HG03159 (cell line): ENCODE measurements at regions not wholly inside any gene's neighbourhood (a gene's known extent, or its start where the extent isn't known, plus 50 kb on each side); places are given as distances from the start of the nearest gene placed in this dataset.

ENCODE experiments used
- ATAC-seq: cut with Tn5 transposase; IDR thresholded peaks from one replicate; pipeline ENCODE4 v1.9.1; 2021; ENCODE audit warnings: mild to moderate bottlenecking, moderate library complexity; ENCODE audit not compliant: unreplicated experiment

DNA sequence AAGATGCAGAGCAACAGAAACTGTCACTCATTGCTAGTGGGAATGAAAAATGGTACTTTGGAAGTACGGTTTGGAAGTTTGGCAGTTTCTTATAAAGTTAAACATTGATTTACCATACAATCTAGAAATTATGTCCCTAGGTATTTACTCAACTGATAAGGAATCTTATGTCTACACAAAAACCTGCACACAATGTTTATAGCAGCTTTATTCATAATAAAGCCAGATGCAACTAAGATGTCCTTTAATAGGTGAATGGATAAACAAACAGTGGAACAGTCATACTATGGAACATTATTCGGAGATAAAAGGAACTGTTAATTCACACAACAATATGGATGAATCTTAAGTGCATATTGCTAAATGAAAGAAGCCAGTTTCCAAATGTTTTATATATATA lies 96.2 kb upstream of the SIRPA start:
- ATAC-seq = no peak

DNA sequence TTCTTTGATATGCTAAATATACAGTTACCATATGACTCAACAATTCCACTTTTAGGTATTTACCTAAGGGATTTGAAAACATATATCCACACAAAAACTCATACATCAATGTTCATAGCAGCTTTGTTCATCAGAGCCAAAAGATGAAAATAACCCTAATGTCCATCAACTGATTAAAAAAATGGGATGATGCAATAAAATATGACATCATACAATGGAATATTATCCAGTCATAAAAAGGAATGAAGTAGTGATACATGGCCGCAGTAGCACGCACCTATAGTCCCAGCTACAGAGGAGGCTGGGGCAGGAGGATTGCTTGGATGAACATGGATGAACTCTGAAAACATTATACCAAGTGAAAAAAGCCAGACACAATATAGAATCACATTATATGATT lies 101.4 kb upstream of the SIRPA start:
- no peak for ATAC-seq

DNA sequence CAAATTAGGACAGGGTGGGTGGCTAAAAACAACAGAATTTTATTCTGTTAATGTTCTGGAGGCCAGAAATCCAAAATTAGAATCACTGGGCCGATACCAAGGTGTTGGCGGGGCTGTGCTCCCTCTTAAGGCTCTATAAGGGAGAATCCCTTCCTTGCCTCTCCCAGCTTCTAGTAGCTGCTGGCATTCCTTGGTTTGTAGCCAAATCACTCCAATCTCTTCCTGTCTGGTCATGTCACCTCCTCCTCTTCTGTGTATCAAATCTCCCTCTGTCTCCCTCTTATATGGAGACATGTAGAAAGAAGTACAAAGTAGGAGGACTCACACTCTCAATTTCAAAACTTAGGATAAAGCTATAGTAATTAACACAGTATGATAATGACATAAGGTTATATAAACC lies 102.9 kb upstream of the SIRPA start:
- no peak for ATAC-seq

DNA sequence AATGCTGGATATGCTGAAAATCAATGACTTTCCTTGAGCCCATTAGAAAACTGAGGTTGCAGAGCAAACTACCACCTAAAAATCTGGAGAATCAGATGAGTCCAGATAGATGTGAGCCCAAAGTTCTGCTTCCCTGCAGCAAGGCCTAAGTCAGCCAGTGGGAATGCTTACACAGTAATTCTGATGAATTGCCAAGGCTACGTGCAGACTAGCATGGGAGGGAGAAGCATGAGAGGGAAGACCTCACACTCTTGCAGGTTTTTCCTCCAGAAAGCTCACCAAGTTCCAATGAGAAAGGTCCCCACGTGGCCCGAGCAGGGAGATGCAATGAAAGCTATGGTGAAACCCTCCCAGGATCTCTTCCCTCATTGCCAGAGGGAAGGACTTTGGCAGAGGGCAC lies 104.8 kb upstream of the SIRPA start:
- ATAC-seq = no peak

DNA sequence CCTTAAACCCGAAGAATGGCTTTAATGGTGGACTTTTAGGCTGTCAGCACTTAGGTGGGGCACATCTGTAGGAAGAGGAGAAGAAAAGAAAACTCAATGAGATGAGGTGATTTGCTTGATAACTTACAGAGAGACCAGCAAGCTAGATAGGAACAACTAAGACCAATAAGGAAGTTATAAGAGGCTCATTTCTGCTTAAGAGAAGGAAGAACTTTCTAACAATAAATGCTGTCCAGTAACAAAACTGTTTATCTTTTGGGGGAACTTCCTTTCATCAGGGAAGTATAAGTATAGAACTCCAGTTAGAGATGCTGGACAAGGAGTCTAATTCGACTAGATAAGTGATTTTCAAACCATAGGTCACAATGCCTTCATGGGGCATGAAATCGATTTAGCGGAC lies 107.2 kb upstream of the SIRPA start:
- no peak for ATAC-seq

DNA sequence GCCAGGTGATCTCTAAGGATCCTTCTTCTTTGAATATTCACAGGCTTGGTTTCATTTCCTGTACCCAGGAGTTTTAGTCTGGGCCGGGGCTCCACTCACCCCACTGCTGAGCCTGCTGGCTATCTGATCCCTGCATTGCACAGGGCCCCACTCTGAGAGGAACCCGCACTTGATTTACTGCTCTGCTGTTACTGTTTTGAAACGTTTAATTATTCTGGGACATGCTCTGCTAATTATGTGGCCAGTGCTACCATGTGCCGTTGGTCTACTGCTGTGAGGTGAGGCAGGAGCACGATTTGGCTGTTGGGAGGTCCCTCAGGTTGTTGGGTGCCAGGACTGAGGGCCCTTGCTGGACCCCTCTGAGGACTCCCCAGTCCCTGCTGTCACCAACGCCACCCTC lies 108.7 kb upstream of the SIRPA start:
- ATAC-seq = no peak

- no peak for ATAC-seq
Measured at GRCh38 chr20:1784586-1784985, 110.6 kb upstream of the SIRPA start.

DNA sequence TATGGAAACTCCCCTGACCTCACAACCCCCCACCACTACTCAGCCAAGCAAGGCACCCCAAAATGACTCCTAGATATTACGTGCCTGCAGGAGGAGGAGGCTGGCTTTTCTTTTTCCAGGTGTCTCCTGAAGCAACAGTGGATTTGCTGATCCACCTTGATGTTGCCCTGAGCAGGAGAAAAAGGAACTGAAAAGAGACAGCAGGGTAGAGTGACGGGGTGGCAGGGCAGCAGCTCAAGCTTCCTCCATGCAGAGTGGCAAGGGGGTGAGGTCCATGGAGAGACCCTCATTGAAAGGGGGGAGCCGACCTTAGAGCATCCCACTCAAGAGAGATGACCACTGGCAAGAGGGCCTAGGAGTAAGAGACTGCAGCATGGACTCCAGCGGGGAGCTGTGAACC lies 112.0 kb upstream of the SIRPA start:
- ATAC-seq = no peak

DNA sequence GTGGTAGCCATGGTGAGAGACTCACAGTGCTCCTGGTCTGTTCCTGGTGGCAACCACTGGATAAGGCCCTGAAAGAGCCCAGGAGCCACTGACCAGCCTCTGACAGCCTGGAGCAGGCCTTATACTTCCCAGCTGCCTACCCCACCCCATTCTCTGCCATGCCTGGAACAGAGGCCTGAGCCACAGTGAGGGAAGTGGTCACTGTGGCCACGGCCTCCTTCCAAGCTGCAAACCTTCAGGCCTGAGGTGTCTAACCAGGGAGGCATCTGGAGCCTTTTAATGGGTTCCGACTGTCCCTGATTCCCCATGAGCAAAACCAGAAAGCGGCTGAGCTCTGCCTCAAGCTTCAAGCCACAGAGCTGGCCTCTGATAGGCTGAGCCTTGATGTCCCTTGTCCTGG lies 113.0 kb upstream of the SIRPA start:
- no peak for ATAC-seq

DNA sequence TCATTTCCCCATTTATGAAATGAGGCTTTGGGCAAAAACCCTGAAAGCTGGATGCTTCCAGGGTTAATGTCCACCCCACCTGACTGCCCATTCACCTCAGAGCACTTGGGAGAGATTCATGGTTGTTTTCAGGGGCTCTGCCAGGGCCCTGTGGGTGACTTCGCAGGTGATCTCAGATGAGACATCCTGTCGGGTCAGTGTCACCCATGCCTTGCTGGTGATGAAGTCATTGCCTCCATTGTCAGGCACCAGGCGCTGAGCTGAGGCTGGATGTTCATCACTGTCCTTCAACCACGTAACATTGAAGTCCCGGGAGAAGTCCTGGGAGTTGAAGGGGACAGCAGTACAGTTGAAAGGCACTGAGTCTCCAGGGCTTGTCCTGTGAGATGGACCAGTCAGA lies 115.6 kb upstream of the SIRPA start:
- ATAC-seq = no peak

- no peak for ATAC-seq
Measured at GRCh38 chr20:1778338-1778737, 116.9 kb upstream of the SIRPA start.

- ATAC-seq = no peak
Measured at GRCh38 chr20:1777476-1777820, 117.8 kb upstream of the SIRPA start.

DNA sequence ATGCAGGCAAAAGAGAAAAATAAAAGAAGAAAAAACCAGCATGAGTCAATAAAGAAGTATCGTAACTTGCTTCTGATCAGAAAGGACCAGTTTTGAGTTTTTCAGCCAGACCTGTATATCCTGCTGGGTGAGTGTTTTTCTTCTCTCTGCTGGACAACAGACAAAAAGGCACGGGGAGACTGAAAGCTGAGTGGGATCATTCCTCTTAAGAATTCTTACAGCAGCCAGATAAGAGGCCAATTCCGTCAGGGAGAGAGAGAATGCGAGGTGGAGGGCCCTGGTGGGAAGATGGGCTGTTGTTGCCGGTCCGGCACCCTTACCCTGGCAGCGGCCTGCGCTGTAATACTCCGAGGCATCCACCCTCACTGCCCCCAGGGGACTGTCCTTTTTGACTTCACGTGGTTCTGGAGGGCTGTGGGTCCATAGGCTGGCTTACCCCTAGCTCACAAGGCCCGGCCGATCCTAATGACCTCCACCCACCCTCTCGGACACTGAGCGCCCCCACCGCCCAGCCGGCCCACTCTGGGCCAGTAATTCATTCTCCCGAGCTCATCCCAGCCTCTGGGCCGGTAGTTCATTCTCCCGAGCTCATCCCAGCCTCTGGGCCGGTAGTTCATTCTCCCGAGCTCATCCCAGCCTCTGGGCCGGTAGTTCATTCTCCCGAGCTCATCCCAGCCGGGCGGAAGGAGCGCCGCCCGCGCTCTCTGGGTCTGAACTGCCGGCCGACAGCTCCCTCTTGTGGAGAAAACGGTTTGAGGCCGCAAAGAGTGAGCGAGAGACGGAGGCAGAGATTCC lies 118.3 kb upstream of the SIRPA start:
- peak; percentile 67 for ATAC-seq

GRCh38 chr20:1775117-1775516 lies 117.5 kb upstream of the SIRPG start:
- ATAC-seq = no peak

DNA sequence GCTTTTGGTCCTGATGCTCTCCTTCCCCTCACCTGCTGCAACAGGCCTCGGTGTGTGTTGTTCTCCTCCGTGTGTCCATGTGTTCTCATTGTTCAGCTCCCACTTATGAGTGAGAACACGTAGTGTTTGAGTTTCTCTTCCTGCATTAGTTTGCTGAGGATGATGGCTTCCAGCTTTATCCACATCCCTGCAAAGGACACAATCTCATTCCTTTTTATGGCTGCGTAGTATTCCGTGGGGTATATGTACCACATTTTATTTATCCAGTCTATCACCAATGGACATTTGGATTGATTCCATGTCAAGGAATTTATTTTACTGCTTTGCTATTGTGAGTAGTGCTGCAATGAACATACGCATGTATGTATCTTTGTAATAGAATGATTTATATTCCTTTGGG lies 116.9 kb upstream of the SIRPG start:
- ATAC-seq = no peak

DNA sequence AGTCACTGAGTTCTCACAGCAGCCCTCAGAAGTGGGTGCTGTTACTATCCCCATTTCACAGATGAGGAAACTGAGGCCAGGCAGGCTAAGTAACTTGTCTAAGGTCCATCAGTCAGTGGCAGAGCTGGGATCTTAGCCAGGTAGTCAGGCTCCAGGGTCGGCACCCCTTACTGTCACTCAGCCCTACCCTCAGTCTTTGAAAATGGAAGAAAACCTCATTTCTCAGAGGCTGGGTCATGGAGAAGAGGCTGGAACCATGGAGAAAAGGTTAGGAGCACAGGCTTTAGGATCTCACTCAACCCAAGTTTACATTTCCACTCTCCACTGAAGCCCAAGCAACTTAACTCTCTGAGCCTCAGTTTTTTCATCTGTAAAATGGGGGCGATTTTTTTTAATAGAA lies 116.2 kb upstream of the SIRPG start:
- ATAC-seq = no peak

- no peak for ATAC-seq
Measured at GRCh38 chr20:1769491-1769890, 111.9 kb upstream of the SIRPG start.

DNA sequence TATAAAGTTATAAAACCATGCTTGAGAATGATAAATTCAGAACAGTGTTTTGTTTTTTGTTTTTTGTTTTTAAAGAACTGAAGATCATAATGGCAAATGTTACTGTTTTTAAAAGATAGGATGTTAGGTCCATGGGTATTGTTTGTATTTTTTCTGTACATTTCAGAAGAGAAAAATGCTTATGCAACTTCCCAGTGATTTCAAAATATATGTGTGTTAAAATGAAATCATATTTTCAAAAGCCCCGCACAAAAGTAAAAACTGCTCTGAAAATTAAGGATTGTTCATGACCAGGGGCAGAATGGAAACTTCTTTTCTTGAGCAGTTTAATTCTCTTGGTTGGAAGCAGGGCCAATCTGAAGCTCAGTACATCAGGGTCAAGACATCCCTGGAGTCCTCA lies 109.2 kb upstream of the SIRPG start:
- ATAC-seq = no peak

GRCh38 chr20:1764136-1765033 lies 106.8 kb upstream of the SIRPG start:
- peak; percentile 76 for ATAC-seq

GRCh38 chr20:1761598-1761997 lies 104.0 kb upstream of the SIRPG start:
- no peak for ATAC-seq

DNA sequence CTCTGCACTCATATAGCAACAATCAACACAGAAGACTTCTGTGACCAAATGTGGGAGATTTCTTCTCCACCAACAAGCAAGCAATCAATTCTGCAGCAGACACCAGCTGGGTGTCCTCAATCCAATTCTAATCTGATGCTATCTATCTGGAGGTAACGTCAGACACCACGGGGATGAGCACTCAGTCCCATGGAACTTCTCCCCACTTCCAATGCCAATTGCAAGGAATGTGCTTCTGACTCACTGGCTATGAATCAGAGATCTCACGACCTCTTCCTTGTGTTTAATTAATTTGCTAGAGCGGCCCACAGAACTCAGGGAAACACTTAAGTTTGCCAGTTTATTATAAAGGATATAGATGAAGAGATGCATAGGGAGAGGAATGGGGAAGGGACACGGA lies 103.5 kb upstream of the SIRPG start:
- ATAC-seq = no peak

- ATAC-seq = no peak
Measured at GRCh38 chr20:1758765-1759164, 101.2 kb upstream of the SIRPG start.
